WTC11 (cell line): ENCODE measurements at regions not wholly inside any gene's neighbourhood (a gene's known extent, or its start where the extent isn't known, plus 50 kb on each side); places are given as distances from the start of the nearest gene placed in this dataset.

ENCODE experiments used
- CREB1 ChIP-seq: sonication (generic); formaldehyde crosslinking; IDR thresholded peaks from 2 replicates; pipeline ENCODE4 v1.8.0; 2023; ENCODE audit warnings: mild to moderate bottlenecking, missing genetic modification reagents
- FOXJ3 ChIP-seq: sonication (generic); formaldehyde crosslinking; IDR thresholded peaks from 2 replicates; pipeline ENCODE4 v1.9.0; 2021; ENCODE audit warnings: missing genetic modification reagents, mild to moderate bottlenecking, borderline replicate concordance
- JUN ChIP-seq: sonication (generic); formaldehyde crosslinking; IDR thresholded peaks from 2 replicates; pipeline ENCODE4 v1.8.0; 2023; ENCODE audit warnings: mild to moderate bottlenecking, missing genetic modification reagents
- MAX ChIP-seq: sonication (generic); formaldehyde crosslinking; IDR thresholded peaks from 2 replicates; pipeline ENCODE4 v1.8.0; 2022; ENCODE audit warnings: mild to moderate bottlenecking, missing genetic modification reagents
- NR2C2 ChIP-seq: sonication (generic); formaldehyde crosslinking; IDR thresholded peaks from 2 replicates; pipeline ENCODE4 v1.8.0; 2022; ENCODE audit warnings: mild to moderate bottlenecking, missing genetic modification reagents
- TP53 ChIP-seq: sonication (generic); formaldehyde crosslinking; IDR thresholded peaks from 2 replicates; pipeline ENCODE4 v1.8.1; 2023; ENCODE audit warnings: mild to moderate bottlenecking, missing genetic modification reagents
- ZSCAN18 ChIP-seq: fragments of 250-450 bp; sonication (Bioruptor Pico); IDR thresholded peaks from 2 replicates; pipeline ENCODE4 v2.1.2; 2022; ENCODE audit warnings: mild to moderate bottlenecking, moderate library complexity
- TF ChIP-seq, protein P1 (sequence below): fragments of 200-600 bp; IDR thresholded peaks from 2 replicates; pipeline ENCODE4 v1.8.0; 2022; ENCODE audit warnings: antibody characterized with exemption
- TF ChIP-seq, protein P2 (sequence below): sonication (generic); formaldehyde crosslinking; IDR thresholded peaks from 2 replicates; pipeline ENCODE4 v1.8.0; 2023; ENCODE audit warnings: missing genetic modification reagents
- TF ChIP-seq, protein P3 (sequence below): sonication (generic); formaldehyde crosslinking; IDR thresholded peaks from 2 replicates; pipeline ENCODE4 v1.8.1; 2022; ENCODE audit warnings: mild to moderate bottlenecking, moderate library complexity, missing genetic modification reagents

DNA sequence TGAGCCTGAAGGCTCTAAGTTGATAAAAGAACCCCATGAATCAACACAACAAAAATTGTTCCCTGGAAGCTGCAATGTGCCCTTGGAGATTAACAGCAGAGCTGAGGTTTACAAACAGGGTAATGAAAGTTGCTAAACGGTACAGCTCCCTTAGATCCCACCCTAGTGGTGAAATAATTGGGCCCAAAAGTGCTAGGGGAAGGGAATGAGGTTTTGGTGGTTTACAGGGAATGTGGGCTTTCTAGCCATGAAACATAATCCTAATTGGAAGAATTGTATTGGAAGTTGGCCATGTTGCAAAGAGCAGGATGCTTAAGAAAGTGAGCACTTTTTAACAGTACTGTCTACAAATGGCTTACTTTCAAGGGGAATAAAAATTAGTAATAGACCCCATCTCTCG is 180.2 kb upstream of the SMIM21 start:
- TF ChIP-seq, protein P1, sequence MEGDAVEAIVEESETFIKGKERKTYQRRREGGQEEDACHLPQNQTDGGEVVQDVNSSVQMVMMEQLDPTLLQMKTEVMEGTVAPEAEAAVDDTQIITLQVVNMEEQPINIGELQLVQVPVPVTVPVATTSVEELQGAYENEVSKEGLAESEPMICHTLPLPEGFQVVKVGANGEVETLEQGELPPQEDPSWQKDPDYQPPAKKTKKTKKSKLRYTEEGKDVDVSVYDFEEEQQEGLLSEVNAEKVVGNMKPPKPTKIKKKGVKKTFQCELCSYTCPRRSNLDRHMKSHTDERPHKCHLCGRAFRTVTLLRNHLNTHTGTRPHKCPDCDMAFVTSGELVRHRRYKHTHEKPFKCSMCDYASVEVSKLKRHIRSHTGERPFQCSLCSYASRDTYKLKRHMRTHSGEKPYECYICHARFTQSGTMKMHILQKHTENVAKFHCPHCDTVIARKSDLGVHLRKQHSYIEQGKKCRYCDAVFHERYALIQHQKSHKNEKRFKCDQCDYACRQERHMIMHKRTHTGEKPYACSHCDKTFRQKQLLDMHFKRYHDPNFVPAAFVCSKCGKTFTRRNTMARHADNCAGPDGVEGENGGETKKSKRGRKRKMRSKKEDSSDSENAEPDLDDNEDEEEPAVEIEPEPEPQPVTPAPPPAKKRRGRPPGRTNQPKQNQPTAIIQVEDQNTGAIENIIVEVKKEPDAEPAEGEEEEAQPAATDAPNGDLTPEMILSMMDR: no peak
- TF ChIP-seq NR2C2 (CRISPR knock-in tag) (no peak), MAX (CRISPR knock-in tag) (no peak), CREB1 (CRISPR knock-in tag) (no peak), FOXJ3 (no peak), TP53 (CRISPR knock-in tag) (no peak), ZSCAN18 (CRISPR knock-in tag) (no peak), JUN (no peak)
- TF ChIP-seq, protein P2, sequence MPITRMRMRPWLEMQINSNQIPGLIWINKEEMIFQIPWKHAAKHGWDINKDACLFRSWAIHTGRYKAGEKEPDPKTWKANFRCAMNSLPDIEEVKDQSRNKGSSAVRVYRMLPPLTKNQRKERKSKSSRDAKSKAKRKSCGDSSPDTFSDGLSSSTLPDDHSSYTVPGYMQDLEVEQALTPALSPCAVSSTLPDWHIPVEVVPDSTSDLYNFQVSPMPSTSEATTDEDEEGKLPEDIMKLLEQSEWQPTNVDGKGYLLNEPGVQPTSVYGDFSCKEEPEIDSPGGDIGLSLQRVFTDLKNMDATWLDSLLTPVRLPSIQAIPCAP: no peak
- TF ChIP-seq, protein P3, sequence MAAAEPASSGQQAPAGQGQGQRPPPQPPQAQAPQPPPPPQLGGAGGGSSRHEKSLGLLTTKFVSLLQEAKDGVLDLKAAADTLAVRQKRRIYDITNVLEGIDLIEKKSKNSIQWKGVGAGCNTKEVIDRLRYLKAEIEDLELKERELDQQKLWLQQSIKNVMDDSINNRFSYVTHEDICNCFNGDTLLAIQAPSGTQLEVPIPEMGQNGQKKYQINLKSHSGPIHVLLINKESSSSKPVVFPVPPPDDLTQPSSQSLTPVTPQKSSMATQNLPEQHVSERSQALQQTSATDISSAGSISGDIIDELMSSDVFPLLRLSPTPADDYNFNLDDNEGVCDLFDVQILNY: no peak
